ENCODE measurements at regions not wholly inside any gene's neighbourhood (a gene's known extent, or its start where the extent isn't known, plus 50 kb on each side); places are given as distances from the start of the nearest gene placed in this dataset.

DNA sequence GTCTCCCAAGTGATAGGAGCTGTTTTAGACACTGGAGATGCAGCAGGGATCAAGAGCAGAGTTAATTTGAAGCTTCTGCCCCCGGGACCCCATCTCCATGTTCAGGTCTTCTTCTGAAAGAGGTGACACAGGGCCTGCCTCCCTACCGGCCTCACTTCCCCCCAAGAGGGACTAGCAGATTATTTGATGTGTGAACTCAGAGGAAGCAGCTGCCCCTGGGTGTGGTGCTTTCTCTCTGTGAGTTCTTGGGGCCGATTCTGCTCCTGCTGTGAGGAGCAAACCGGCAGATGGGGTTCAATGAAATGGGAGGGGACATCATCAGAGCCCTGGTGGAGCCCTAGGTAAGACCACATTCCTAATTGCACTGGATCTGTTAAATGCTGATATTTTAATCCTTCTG is 193.4 kb downstream of the FBXO15 start:
- TF ChIP-seq, protein P1, sequence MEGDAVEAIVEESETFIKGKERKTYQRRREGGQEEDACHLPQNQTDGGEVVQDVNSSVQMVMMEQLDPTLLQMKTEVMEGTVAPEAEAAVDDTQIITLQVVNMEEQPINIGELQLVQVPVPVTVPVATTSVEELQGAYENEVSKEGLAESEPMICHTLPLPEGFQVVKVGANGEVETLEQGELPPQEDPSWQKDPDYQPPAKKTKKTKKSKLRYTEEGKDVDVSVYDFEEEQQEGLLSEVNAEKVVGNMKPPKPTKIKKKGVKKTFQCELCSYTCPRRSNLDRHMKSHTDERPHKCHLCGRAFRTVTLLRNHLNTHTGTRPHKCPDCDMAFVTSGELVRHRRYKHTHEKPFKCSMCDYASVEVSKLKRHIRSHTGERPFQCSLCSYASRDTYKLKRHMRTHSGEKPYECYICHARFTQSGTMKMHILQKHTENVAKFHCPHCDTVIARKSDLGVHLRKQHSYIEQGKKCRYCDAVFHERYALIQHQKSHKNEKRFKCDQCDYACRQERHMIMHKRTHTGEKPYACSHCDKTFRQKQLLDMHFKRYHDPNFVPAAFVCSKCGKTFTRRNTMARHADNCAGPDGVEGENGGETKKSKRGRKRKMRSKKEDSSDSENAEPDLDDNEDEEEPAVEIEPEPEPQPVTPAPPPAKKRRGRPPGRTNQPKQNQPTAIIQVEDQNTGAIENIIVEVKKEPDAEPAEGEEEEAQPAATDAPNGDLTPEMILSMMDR (IDR thresholded peaks at IDR 0.05): no peak
- TF ChIP-seq POLR2AphosphoS5 (IDR thresholded peaks at IDR 0.05): no peak
- TF ChIP-seq EP300 (IDR thresholded peaks at IDR 0.05): no peak
